Liver (tissue), 3 donors: ENCODE measurements at regions not wholly inside any gene's neighbourhood (a gene's known extent, or its start where the extent isn't known, plus 50 kb on each side); places are given as distances from the start of the nearest gene placed in this dataset.

Source experiments
- CTCF ChIP-seq: fragments of 150-350 bp; IDR thresholded peaks from 2 replicates; pipeline ENCODE4 v1.5.1; 2017; ENCODE audit warnings: improper control_type of control experiment, low read depth, low read length; ENCODE audit not compliant: missing input control
- FOXA1 ChIP-seq: IDR thresholded peaks from 2 replicates; pipeline ENCODE4 v1.6.1; 2016; ENCODE audit warnings: antibody characterized with exemption
- JUND ChIP-seq, 2 donors: IDR thresholded peaks; 2 replicates each; pipeline ENCODE4 v1.6.1; 2016; ENCODE audit warnings: antibody characterized with exemption in 2 of 2
- REST ChIP-seq: IDR thresholded peaks from 2 replicates; pipeline ENCODE4 v1.6.1; 2016; ENCODE audit warnings: antibody characterized with exemption, mild to moderate bottlenecking
- RXRA ChIP-seq, 2 donors: IDR thresholded peaks; 2 replicates each; pipeline ENCODE4 v1.6.1; 2017 to 2018; ENCODE audit warnings: antibody characterized with exemption in 2 of 2, mild to moderate bottlenecking in 1 of 2
- SP1 ChIP-seq: IDR thresholded peaks from 2 replicates; pipeline ENCODE4 v1.6.1; 2018; ENCODE audit warnings: antibody characterized with exemption, mild to moderate bottlenecking
- TAF1 ChIP-seq: conservative IDR thresholded peaks from 2 replicates; pipeline ENCODE4 v1.6.1; 2016; ENCODE audit warnings: antibody characterized with exemption, mild to moderate bottlenecking
- donor health status: healthy.
- donor health status: healthy.

GRCh38 chr5:38739011-38739704, 106.7 kb upstream of the OSMR start:
- no peak for TF ChIP-seq JUND (IDR thresholded peaks at IDR 0.05)
- no peak for TF ChIP-seq FOXA1
- no peak for TF ChIP-seq TAF1
- TF ChIP-seq RXRA (IDR thresholded peaks at IDR 0.05): no peak
- no peak for TF ChIP-seq SP1
- TF ChIP-seq CTCF: no peak
- TF ChIP-seq REST: no peak
